WI38 (cell line): ENCODE measurements at regions not wholly inside any gene's neighbourhood (a gene's known extent, or its start where the extent isn't known, plus 50 kb on each side); places are given as distances from the start of the nearest gene placed in this dataset.

Experiments
- H3K4me3 ChIP-seq: 2 replicates; pipeline ENCODE4 v1.5.1; 2011; ENCODE audit warnings: low read depth, mild to moderate bottlenecking, control low read depth, low read length
- TF ChIP-seq, protein P1 (sequence below): IDR thresholded peaks from 2 replicates; pipeline ENCODE4 v1.5.1; 2012; ENCODE audit warnings: low read depth, mild to moderate bottlenecking, control low read depth, low read length

DNA sequence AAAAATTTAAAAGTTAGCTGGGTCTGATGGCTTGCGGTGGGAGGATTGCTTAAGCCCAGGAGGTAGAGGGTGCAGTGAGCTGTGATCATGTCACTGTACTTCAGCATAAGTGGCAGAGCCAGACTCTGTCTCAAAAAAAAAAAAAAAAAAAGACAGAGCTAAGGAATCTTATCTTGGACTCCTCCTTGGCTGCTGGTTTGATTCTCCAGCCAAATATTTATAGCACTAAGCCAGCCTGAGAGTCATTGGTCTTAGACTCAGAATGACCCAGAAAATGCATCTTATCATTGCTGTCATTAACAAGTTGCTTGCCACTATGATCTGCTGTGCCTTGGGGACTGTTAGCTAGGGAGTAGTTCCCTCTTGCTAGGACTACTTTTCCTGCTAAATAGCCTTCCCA is 164.7 kb downstream of the GNAT3 start:
- no peak overlapping the region for H3K4me3 ChIP-seq

GRCh38 chr7:80346704-80347103 is 165.2 kb downstream of the GNAT3 start:
- no peak overlapping the region for H3K4me3 ChIP-seq
- TF ChIP-seq, protein P1, sequence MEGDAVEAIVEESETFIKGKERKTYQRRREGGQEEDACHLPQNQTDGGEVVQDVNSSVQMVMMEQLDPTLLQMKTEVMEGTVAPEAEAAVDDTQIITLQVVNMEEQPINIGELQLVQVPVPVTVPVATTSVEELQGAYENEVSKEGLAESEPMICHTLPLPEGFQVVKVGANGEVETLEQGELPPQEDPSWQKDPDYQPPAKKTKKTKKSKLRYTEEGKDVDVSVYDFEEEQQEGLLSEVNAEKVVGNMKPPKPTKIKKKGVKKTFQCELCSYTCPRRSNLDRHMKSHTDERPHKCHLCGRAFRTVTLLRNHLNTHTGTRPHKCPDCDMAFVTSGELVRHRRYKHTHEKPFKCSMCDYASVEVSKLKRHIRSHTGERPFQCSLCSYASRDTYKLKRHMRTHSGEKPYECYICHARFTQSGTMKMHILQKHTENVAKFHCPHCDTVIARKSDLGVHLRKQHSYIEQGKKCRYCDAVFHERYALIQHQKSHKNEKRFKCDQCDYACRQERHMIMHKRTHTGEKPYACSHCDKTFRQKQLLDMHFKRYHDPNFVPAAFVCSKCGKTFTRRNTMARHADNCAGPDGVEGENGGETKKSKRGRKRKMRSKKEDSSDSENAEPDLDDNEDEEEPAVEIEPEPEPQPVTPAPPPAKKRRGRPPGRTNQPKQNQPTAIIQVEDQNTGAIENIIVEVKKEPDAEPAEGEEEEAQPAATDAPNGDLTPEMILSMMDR = no peak

More for the DNA sequence above, 164.7 kb downstream of the GNAT3 start:
- TF ChIP-seq, protein P1 = no peak

- TF ChIP-seq, protein P1 = no peak
- H3K4me3 ChIP-seq = no peak overlapping the region
Measured at GRCh38 chr7:80335511-80336231, 176.2 kb downstream of the GNAT3 start.

- TF ChIP-seq, protein P1 = no peak
Measured at GRCh38 chr7:80334908-80335307, 177.0 kb downstream of the GNAT3 start.

GRCh38 chr7:80334196-80334595 is 177.7 kb downstream of the GNAT3 start:
- H3K4me3 ChIP-seq = no peak overlapping the region
- TF ChIP-seq, protein P1 = no peak

More at GRCh38 chr7:80334908-80335307, 177.0 kb downstream of the GNAT3 start:
- H3K4me3 ChIP-seq = no peak overlapping the region

- H3K4me3 ChIP-seq = no peak overlapping the region
- TF ChIP-seq, protein P1 = no peak
Measured at GRCh38 chr7:80333040-80333439, 178.8 kb downstream of the GNAT3 start.

- TF ChIP-seq, protein P1 = no peak
- H3K4me3 ChIP-seq = no peak overlapping the region
Measured at GRCh38 chr7:80330434-80330833, 181.4 kb downstream of the GNAT3 start.
